ENCODE measurements at regions not wholly inside any gene's neighbourhood (a gene's known extent, or its start where the extent isn't known, plus 50 kb on each side); places are given as distances from the start of the nearest gene placed in this dataset.

GRCh38 chr1:163875927-163876320 is 554.2 kb downstream of the NUF2 start:
- H3K4me3 Mint-ChIP-seq (ENCODE audit: unreplicated experiment): no peak overlapping the region
- H3K9ac ChIP-seq (ENCODE audit: low read length): peak overlapping the region; percentile 73
- H3K27me3 ChIP-seq (ENCODE audit: insufficient read depth, low read length): no peaks in the 10 kb centered on the region
- no peaks in the 10 kb centered on the region for H3K36me3 Mint-ChIP-seq (ENCODE audit: low read depth, unreplicated experiment)
- no peak overlapping the region for H3K27ac Mint-ChIP-seq (ENCODE audit: unreplicated experiment)
- peak overlapping the region; percentile 65 for H2AFZ ChIP-seq (ENCODE audit: low read depth, low read length)
- peak overlapping the region; percentile 90 for H3K27ac ChIP-seq (ENCODE audit: low read depth, low read length)
- no peak for TF ChIP-seq EZH2 (IDR thresholded peaks at IDR 0.05; ENCODE audit: insufficient read depth, low read length)
- no peak for TF ChIP-seq CTCF (IDR thresholded peaks at IDR 0.05; ENCODE audit: insufficient read depth, low read depth, low read length)
- no peaks in the 10 kb centered on the region for H3K36me3 ChIP-seq (ENCODE audit: insufficient read depth, low read length)
- H3K4me3 ChIP-seq (ENCODE audit: insufficient read depth, low read depth, low read length): peak overlapping the region; percentile 34
- H3K9me3 ChIP-seq (ENCODE audit: insufficient read depth, low read depth, low read length): no peaks in the 10 kb centered on the region
- no peaks in the 10 kb centered on the region for H4K20me1 ChIP-seq (ENCODE audit: insufficient read depth, low read length)
- H3K79me2 ChIP-seq (ENCODE audit: insufficient read depth, low read length): no peaks in the 10 kb centered on the region
- H3K4me2 ChIP-seq (ENCODE audit: low read length): peak overlapping the region; percentile 77
- H3K27me3 Mint-ChIP-seq (ENCODE audit: low read depth, unreplicated experiment): peaks cover 4% of the 10 kb centered on the region
- H3K4me1 Mint-ChIP-seq (ENCODE audit: low read depth, unreplicated experiment): peaks cover 2% of the 10 kb centered on the region
- peak; percentile 72 for DNase-seq (ENCODE audit: low read depth)
- H3K9me3 Mint-ChIP-seq (ENCODE audit: unreplicated experiment): no peaks in the 10 kb centered on the region
- H3K4me1 ChIP-seq (ENCODE audit: insufficient read depth, low read length): peaks cover 15% of the 10 kb centered on the region
- no peak for FAIRE-seq

GRCh38 chr1:163876546-163876945 is 554.8 kb downstream of the NUF2 start:
- Histone ChIP-seq H3K9ac (ENCODE audit: low read length) (peak overlapping the region; percentile 73), H3K4me1 (ENCODE audit: insufficient read depth, low read length) (peaks cover 15% of the 10 kb centered on the region), H3K4me2 (ENCODE audit: low read length) (peak overlapping the region; percentile 77), H3K4me3 (ENCODE audit: insufficient read depth, low read depth, low read length) (no peak overlapping the region), H3K36me3 (ENCODE audit: insufficient read depth, low read length) (no peaks in the 10 kb centered on the region), H4K20me1 (ENCODE audit: insufficient read depth, low read length) (no peaks in the 10 kb centered on the region), H2AFZ (ENCODE audit: low read depth, low read length) (no peak overlapping the region), H3K27ac (ENCODE audit: low read depth, low read length) (peak overlapping the region; percentile 90), H3K9me3 (ENCODE audit: insufficient read depth, low read depth, low read length) (no peaks in the 10 kb centered on the region), H3K79me2 (ENCODE audit: insufficient read depth, low read length) (no peaks in the 10 kb centered on the region), H3K27me3 (ENCODE audit: insufficient read depth, low read length) (no peaks in the 10 kb centered on the region)
- FAIRE-seq: no peak
- DNase-seq (ENCODE audit: low read depth): no peak
- no peaks in the 10 kb centered on the region for H3K4me1 Mint-ChIP-seq (ENCODE audit: low read depth, unreplicated experiment)
- H3K4me3 Mint-ChIP-seq (ENCODE audit: unreplicated experiment): no peak overlapping the region
- no peak for TF ChIP-seq CTCF (IDR thresholded peaks at IDR 0.05; ENCODE audit: insufficient read depth, low read depth, low read length)
- TF ChIP-seq EZH2 (IDR thresholded peaks at IDR 0.05; ENCODE audit: insufficient read depth, low read length): no peak
- H3K27me3 Mint-ChIP-seq (ENCODE audit: low read depth, unreplicated experiment): peaks cover 4% of the 10 kb centered on the region
- no peak overlapping the region for H3K27ac Mint-ChIP-seq (ENCODE audit: unreplicated experiment)
- no peaks in the 10 kb centered on the region for H3K9me3 Mint-ChIP-seq (ENCODE audit: unreplicated experiment)
- no peaks in the 10 kb centered on the region for H3K36me3 Mint-ChIP-seq (ENCODE audit: low read depth, unreplicated experiment)

- no peak overlapping the region for H3K4me2 ChIP-seq (ENCODE audit: low read length)
- no peaks in the 10 kb centered on the region for H3K4me1 Mint-ChIP-seq (ENCODE audit: low read depth, unreplicated experiment)
- H3K36me3 Mint-ChIP-seq (ENCODE audit: low read depth, unreplicated experiment): no peaks in the 10 kb centered on the region
- H3K9ac ChIP-seq (ENCODE audit: low read length): no peak overlapping the region
- DNase-seq (ENCODE audit: low read depth) (peak; percentile 16), FAIRE-seq (peak; percentile 45)
- no peak overlapping the region for H2AFZ ChIP-seq (ENCODE audit: low read depth, low read length)
- no peaks in the 10 kb centered on the region for H3K27me3 ChIP-seq (ENCODE audit: insufficient read depth, low read length)
- no peak overlapping the region for H3K4me3 Mint-ChIP-seq (ENCODE audit: unreplicated experiment)
- H3K36me3 ChIP-seq (ENCODE audit: insufficient read depth, low read length): no peaks in the 10 kb centered on the region
- H3K9me3 Mint-ChIP-seq (ENCODE audit: unreplicated experiment): no peaks in the 10 kb centered on the region
- peaks cover 15% of the 10 kb centered on the region for H3K4me1 ChIP-seq (ENCODE audit: insufficient read depth, low read length)
- TF ChIP-seq EZH2 (IDR thresholded peaks at IDR 0.05; ENCODE audit: insufficient read depth, low read length) (no peak), CTCF (IDR thresholded peaks at IDR 0.05; ENCODE audit: insufficient read depth, low read depth, low read length) (no peak)
- H3K79me2 ChIP-seq (ENCODE audit: insufficient read depth, low read length): no peaks in the 10 kb centered on the region
- no peaks in the 10 kb centered on the region for H4K20me1 ChIP-seq (ENCODE audit: insufficient read depth, low read length)
- H3K27ac ChIP-seq (ENCODE audit: low read depth, low read length): peak overlapping the region; percentile 25
- H3K27me3 Mint-ChIP-seq (ENCODE audit: low read depth, unreplicated experiment): peaks cover 4% of the 10 kb centered on the region
- H3K27ac Mint-ChIP-seq (ENCODE audit: unreplicated experiment): no peak overlapping the region
- no peaks in the 10 kb centered on the region for H3K9me3 ChIP-seq (ENCODE audit: insufficient read depth, low read depth, low read length)
- H3K4me3 ChIP-seq (ENCODE audit: insufficient read depth, low read depth, low read length): no peak overlapping the region
Observed at GRCh38 chr1:163877016-163877415, 555.3 kb downstream of the NUF2 start.

All from astrocyte (in vitro differentiated cells and primary cell).